Right atrium auricular region (tissue), 2 donors: ENCODE measurements at regions not wholly inside any gene's neighbourhood (a gene's known extent, or its start where the extent isn't known, plus 50 kb on each side); places are given as distances from the start of the nearest gene placed in this dataset.
"Not testable (repeated sequence)": the region's sequence is repeated elsewhere in the genome, so short reads cannot be mapped to it uniquely, and the experiment has no call there.

Source experiments
- DNase-seq: peaks from one replicate; pipeline ENCODE4 v3.0.0-alpha.2; 2019; ENCODE audit warnings: low spot score
- H3K27ac ChIP-seq, 2 donors: fragments of 200-600 bp; sonication (generic); 1 replicate in 1 of 2; 2 replicates in 1 of 2; pipeline ENCODE4 v1.5.1; 2016 to 2019
- H3K27me3 ChIP-seq, 2 donors: fragments of 200-600 bp; sonication (generic); one replicate each; pipeline versions ENCODE4 v1.5.1 to v1.6.0; 2017 to 2019
- H3K36me3 ChIP-seq: fragments of 200-600 bp; sonication (generic); one replicate; pipeline ENCODE4 v1.5.1; 2016
- H3K4me1 ChIP-seq, 2 donors: fragments of 200-600 bp; sonication (generic); one replicate each; pipeline versions ENCODE4 v1.5.1 to v1.6.0; 2017 to 2019
- H3K4me3 ChIP-seq, 2 donors: fragments of 200-600 bp; sonication (generic); 1 replicate in 1 of 2; 2 replicates in 1 of 2; pipeline ENCODE4 v1.5.1; 2017 to 2019; ENCODE audit warnings: mild to moderate bottlenecking in 1 of 2, moderate library complexity in 1 of 2
- H3K9me3 ChIP-seq, 2 donors: fragments of 200-600 bp; sonication (generic); one replicate each; pipeline ENCODE4 v1.5.1; 2019
- CTCF ChIP-seq, 2 donors: fragments of 200-600 bp; sonication (generic); IDR thresholded peaks; one replicate each; pipeline ENCODE4 v1.5.1; 2019; ENCODE audit warnings: antibody characterized with exemption in 2 of 2

- TF ChIP-seq CTCF (IDR thresholded peaks at IDR 0.05): no peak
These were observed 225.6 kb downstream of the PCSK1 start for GRCh38 chr5:96207420-96207819.

GRCh38 chr5:96203761-96204160 is 229.3 kb downstream of the PCSK1 start:
- no peak for DNase-seq
- Histone ChIP-seq H3K36me3 (no peaks in the 10 kb centered on the region), H3K4me1 (no peaks in the 10 kb centered on the region), H3K27me3 (no peaks in the 10 kb centered on the region), H3K4me3 (no peak overlapping the region), H3K27ac (no peak overlapping the region), H3K9me3 (peaks cover 0 to 21% of the 10 kb centered on the region in 2 donors)
- TF ChIP-seq CTCF (IDR thresholded peaks at IDR 0.05): no peak

More at GRCh38 chr5:96207420-96207819, 225.6 kb downstream of the PCSK1 start:
- no peak for DNase-seq
- Histone ChIP-seq H3K9me3 (peaks cover 0 to 31% of the 10 kb centered on the region in 2 donors), H3K27ac (no peak overlapping the region), H3K4me3 (no peak overlapping the region), H3K36me3 (no peaks in the 10 kb centered on the region), H3K4me1 (no peaks in the 10 kb centered on the region), H3K27me3 (no peaks in the 10 kb centered on the region)

- H3K27me3 ChIP-seq: no peaks in the 10 kb centered on the region
- no peak overlapping the region for H3K27ac ChIP-seq
- no peak overlapping the region for H3K4me3 ChIP-seq
- no peaks in the 10 kb centered on the region for H3K4me1 ChIP-seq
- H3K36me3 ChIP-seq: no peaks in the 10 kb centered on the region
- no peaks in the 10 kb centered on the region for H3K9me3 ChIP-seq
- TF ChIP-seq CTCF (IDR thresholded peaks at IDR 0.05): no peak
- no peak for DNase-seq
These were observed 231.5 kb downstream of the PCSK1 start for GRCh38 chr5:96201503-96201902.

GRCh38 chr5:96200641-96201040 is 232.4 kb downstream of the PCSK1 start:
- Histone ChIP-seq H3K9me3 (no peaks in the 10 kb centered on the region), H3K36me3 (no peaks in the 10 kb centered on the region), H3K4me1 (no peaks in the 10 kb centered on the region), H3K27ac (no peak overlapping the region), H3K27me3 (no peaks in the 10 kb centered on the region), H3K4me3 (no peak overlapping the region)
- TF ChIP-seq CTCF (IDR thresholded peaks at IDR 0.05): no peak
- no peak for DNase-seq

DNA sequence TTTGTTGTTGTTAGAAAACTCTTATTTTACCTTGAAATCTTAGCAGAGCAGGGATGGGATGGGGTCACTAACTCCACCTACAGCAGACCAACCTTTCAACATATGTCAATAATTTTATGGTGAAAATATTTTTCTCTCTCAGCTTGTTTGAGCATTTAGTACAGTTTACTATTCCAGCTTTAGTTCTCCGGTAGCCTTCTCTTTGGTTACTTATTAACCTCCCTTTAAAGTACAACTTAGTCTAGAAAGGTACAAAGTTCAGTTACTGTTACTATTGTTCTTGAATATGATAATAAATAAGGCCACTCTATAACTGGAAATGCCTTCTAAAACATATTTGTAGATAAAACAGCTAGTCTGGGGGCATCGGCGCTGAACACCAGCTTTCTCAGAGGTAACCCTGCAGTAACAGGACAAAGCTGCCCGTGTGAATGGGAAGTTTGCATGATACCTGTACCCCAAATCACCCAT is 233.3 kb downstream of the PCSK1 start:
- Histone ChIP-seq H3K4me1 (no peaks in the 10 kb centered on the region), H3K36me3 (no peaks in the 10 kb centered on the region), H3K27ac (no peak overlapping the region), H3K27me3 (no peaks in the 10 kb centered on the region), H3K4me3 (no peak overlapping the region), H3K9me3 (no peaks in the 10 kb centered on the region)
- TF ChIP-seq CTCF (IDR thresholded peaks at IDR 0.05): no peak
- no peak for DNase-seq

DNA sequence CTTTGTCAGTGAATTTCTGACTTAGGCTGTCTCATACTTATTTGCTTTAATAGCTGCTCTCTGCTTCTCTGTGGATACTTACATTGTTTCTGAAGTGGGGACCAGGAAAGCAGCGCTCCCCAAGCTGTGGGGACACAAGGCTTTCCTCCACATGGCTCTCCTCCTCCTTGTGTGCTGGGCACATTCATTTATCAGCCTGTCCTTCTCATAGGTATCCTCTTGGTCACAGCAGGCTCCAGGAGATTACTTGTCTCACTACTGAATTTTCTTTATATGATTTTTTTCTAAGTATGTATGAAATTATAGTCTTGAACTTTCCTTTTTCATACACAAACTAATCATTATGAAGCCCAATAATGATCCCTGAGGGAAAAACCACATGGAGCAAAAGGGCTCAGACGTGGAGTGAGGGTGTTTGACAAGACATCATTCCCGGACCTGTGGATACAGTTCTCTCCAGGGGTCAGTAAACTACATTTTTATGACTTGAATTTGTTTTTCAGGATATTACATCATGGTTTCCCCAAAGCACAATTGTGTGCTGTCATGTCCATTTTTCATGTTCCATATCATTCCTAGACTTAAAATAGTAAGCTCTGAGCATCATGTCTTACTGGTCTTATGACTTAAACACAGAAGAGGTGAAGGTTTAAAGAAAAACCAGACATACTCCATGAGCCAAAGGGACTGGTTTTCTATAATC is 234.5 kb downstream of the PCSK1 start:
- Histone ChIP-seq H3K4me3 (no peak overlapping the region), H3K36me3 (no peaks in the 10 kb centered on the region), H3K27ac (no peak overlapping the region), H3K9me3 (no peaks in the 10 kb centered on the region), H3K27me3 (no peaks in the 10 kb centered on the region), H3K4me1 (no peaks in the 10 kb centered on the region)
- TF ChIP-seq CTCF (IDR thresholded peaks at IDR 0.05): no peak
- no peak for DNase-seq

GRCh38 chr5:96197767-96198166 is 235.3 kb downstream of the PCSK1 start:
- not testable (repeated sequence) for H3K9me3 ChIP-seq, H3K27me3 ChIP-seq, H3K36me3 ChIP-seq, H3K4me3 ChIP-seq, H3K27ac ChIP-seq, DNase-seq, H3K4me1 ChIP-seq
